Glutamatergic neuron (in vitro differentiated cells): ENCODE measurements at regions not wholly inside any gene's neighbourhood (a gene's known extent, or its start where the extent isn't known, plus 50 kb on each side); places are given as distances from the start of the nearest gene placed in this dataset.

Experiments
- DNase-seq: peaks from one replicate; pipeline ENCODE4 v3.0.0; 2022
- H3K27ac Mint-ChIP-seq: one replicate; pipeline ENCODE4 v1.8.0; 2020; ENCODE audit warnings: mild to moderate bottlenecking, mixed read lengths, inconsistent platforms; ENCODE audit not compliant: unreplicated experiment
- H3K27me3 Mint-ChIP-seq: one replicate; pipeline ENCODE4 v1.8.0; 2020; ENCODE audit warnings: mild to moderate bottlenecking, moderate library complexity, mixed read lengths, inconsistent platforms; ENCODE audit not compliant: unreplicated experiment
- H3K36me3 Mint-ChIP-seq: one replicate; pipeline ENCODE4 v1.8.0; 2020; ENCODE audit warnings: mild to moderate bottlenecking, mixed read lengths, inconsistent platforms; ENCODE audit not compliant: unreplicated experiment
- H3K4me1 Mint-ChIP-seq: one replicate; pipeline ENCODE4 v1.8.0; 2020; ENCODE audit warnings: mild to moderate bottlenecking, low read depth, mixed read lengths, inconsistent platforms; ENCODE audit not compliant: unreplicated experiment
- H3K4me3 Mint-ChIP-seq: one replicate; pipeline ENCODE4 v1.8.0; 2020; ENCODE audit warnings: mild to moderate bottlenecking, mixed read lengths, inconsistent platforms; ENCODE audit not compliant: unreplicated experiment
- H3K9me3 Mint-ChIP-seq: one replicate; pipeline ENCODE4 v1.8.0; 2020; ENCODE audit warnings: mild to moderate bottlenecking, moderate library complexity, mixed read lengths, inconsistent platforms; ENCODE audit not compliant: unreplicated experiment
- CTCF ChIP-seq: fragments of 200-600 bp; sonication (generic); IDR thresholded peaks from one replicate; pipeline ENCODE4 v1.5.0; 2021; ENCODE audit not compliant: partially characterized antibody, unreplicated experiment

GRCh38 chr3:16104156-16104555 lies 70.3 kb upstream of the GALNT15 start:
- no peak overlapping the region for H3K27ac Mint-ChIP-seq

GRCh38 chr3:16106050-16106449 lies 68.4 kb upstream of the GALNT15 start:
- H3K27me3 Mint-ChIP-seq: no peaks in the 10 kb centered on the region
- H3K27ac Mint-ChIP-seq: no peak overlapping the region

More at GRCh38 chr3:16104156-16104555, 70.3 kb upstream of the GALNT15 start:
- no peak for DNase-seq
- Mint-ChIP-seq H3K36me3 (peaks cover 10% of the 10 kb centered on the region), H3K9me3 (no peaks in the 10 kb centered on the region), H3K4me1 (no peaks in the 10 kb centered on the region), H3K4me3 (no peak overlapping the region), H3K27me3 (no peaks in the 10 kb centered on the region)
- TF ChIP-seq CTCF: no peak

GRCh38 chr3:16108424-16108823 lies 66.1 kb upstream of the GALNT15 start:
- H3K4me1 Mint-ChIP-seq: no peaks in the 10 kb centered on the region
- peaks cover 15% of the 10 kb centered on the region for H3K36me3 Mint-ChIP-seq
- H3K9me3 Mint-ChIP-seq: no peaks in the 10 kb centered on the region
- no peak for TF ChIP-seq CTCF
- H3K27me3 Mint-ChIP-seq: no peaks in the 10 kb centered on the region
- no peak overlapping the region for H3K4me3 Mint-ChIP-seq
- no peak overlapping the region for H3K27ac Mint-ChIP-seq
- no peak for DNase-seq

More at GRCh38 chr3:16106050-16106449, 68.4 kb upstream of the GALNT15 start:
- Mint-ChIP-seq H3K4me1 (no peaks in the 10 kb centered on the region), H3K4me3 (no peak overlapping the region), H3K9me3 (no peaks in the 10 kb centered on the region), H3K36me3 (peaks cover 10% of the 10 kb centered on the region)
- TF ChIP-seq CTCF: no peak
- no peak for DNase-seq

GRCh38 chr3:16109929-16110328 lies 64.6 kb upstream of the GALNT15 start:
- no peak for TF ChIP-seq CTCF
- peaks cover 4% of the 10 kb centered on the region for H3K9me3 Mint-ChIP-seq
- H3K4me3 Mint-ChIP-seq: no peak overlapping the region
- H3K27me3 Mint-ChIP-seq: no peaks in the 10 kb centered on the region
- no peaks in the 10 kb centered on the region for H3K4me1 Mint-ChIP-seq
- H3K36me3 Mint-ChIP-seq: peaks cover 14% of the 10 kb centered on the region
- H3K27ac Mint-ChIP-seq: no peak overlapping the region
- no peak for DNase-seq

GRCh38 chr3:16112910-16113504 lies 61.5 kb upstream of the GALNT15 start:
- H3K27ac Mint-ChIP-seq: no peak overlapping the region
- H3K4me1 Mint-ChIP-seq: no peaks in the 10 kb centered on the region
- DNase-seq: no peak
- H3K27me3 Mint-ChIP-seq: no peaks in the 10 kb centered on the region
- no peak overlapping the region for H3K4me3 Mint-ChIP-seq
- peaks cover 4% of the 10 kb centered on the region for H3K9me3 Mint-ChIP-seq
- peaks cover 4% of the 10 kb centered on the region for H3K36me3 Mint-ChIP-seq
- no peak for TF ChIP-seq CTCF
